HFF-Myc (cell line): ENCODE measurements at regions not wholly inside any gene's neighbourhood (a gene's known extent, or its start where the extent isn't known, plus 50 kb on each side); places are given as distances from the start of the nearest gene placed in this dataset.

ENCODE experiments used
- DNase-seq: peaks from one replicate; pipeline ENCODE4 v3.0.0-alpha.2; 2011; ENCODE audit warnings: low read depth; ENCODE audit errors: extremely low read depth
- H3K4me3 ChIP-seq: replicated peaks from 2 replicates; pipeline ENCODE4 v1.5.1; 2011; ENCODE audit warnings: low read depth, mild to moderate bottlenecking, control low read depth, low read length
- CTCF ChIP-seq: IDR thresholded peaks from 2 replicates; pipeline ENCODE4 v1.5.1; 2012; ENCODE audit warnings: mild to moderate bottlenecking, low read depth, low read length, control low read depth; ENCODE audit errors: missing control alignments

DNA sequence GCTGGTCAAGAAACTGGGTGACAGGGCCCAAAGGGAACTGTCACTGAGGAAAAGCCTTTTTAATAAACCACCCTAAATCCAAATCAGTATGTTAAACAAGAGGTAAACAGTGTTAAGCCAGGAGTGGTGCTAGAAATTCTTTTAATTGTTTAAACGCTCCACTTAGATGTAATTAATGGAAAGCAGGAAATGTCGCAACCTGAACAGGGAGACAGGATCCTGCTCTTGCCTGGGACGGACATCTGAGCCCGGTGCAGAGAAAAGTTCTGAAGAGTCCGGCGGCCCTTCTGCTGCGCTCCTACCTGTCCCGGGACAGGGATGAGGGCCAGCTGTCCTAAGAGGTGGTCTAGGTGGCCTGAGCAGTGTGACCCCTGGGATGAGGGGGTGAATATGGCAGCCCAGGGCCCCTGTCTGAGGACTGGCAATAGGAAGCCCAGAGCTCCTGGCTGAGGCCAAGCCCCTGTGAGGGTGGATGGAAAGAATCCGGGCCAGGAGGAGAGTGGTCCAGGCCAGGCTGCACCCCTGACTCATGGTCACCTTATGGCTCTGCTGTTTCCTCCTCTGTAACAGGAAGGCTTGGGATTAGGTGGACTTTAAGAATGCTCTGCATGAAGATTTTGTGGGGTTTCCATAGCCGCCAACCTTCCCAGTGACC lies 112.8 kb upstream of the GJB6 start:
- no peak for TF ChIP-seq CTCF
- no peak overlapping the region for H3K4me3 ChIP-seq
- no peak for DNase-seq

DNA sequence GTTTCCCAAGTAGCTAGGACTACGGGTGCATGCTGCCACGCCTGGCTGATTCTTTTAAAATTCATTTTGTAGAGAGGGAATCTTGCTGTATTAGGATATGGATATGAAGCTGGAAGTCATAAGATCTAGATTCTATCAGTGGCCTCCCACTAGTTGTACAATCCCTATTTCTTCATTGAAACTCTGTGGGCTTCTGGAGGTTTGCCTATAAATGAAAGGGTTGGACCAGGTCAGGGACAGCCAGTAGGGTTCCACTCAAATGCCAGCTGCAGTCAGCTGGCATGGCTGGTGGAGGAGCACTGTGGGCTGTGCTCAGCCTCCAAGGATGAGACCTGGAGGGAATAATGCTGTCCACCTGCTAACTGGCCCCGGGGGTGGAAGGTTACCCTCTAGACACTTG lies 110.2 kb upstream of the GJB6 start:
- H3K4me3 ChIP-seq, result no peak overlapping the region
- no peak for TF ChIP-seq CTCF
- no peak for DNase-seq

DNA sequence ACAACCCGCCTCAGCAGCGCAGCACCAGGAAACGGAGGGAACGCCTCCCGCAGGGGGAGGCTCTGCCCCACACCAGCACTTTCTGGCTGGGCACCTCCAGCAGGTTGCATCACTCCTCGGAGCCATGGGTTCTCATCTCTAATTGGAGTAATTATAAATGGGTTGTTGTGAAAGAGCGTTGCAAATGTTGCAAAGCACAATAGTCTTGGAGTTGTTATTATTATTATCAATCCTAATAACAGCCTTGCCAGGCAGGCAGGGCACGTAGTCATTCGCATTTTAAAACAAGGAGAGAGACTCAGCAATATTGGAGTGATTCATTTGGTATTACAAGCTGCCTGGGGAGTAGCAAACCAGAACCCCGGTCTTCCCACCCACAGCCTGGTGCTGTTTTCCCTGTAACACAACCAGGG lies 108.6 kb upstream of the GJB6 start:
- DNase-seq, result no peak
- TF ChIP-seq CTCF, result no peak
- no peak overlapping the region for H3K4me3 ChIP-seq

GRCh38 chr13:20340136-20340758 lies 108.1 kb upstream of the GJB6 start:
- TF ChIP-seq CTCF, result no peak
- no peak overlapping the region for H3K4me3 ChIP-seq
- no peak for DNase-seq

DNA sequence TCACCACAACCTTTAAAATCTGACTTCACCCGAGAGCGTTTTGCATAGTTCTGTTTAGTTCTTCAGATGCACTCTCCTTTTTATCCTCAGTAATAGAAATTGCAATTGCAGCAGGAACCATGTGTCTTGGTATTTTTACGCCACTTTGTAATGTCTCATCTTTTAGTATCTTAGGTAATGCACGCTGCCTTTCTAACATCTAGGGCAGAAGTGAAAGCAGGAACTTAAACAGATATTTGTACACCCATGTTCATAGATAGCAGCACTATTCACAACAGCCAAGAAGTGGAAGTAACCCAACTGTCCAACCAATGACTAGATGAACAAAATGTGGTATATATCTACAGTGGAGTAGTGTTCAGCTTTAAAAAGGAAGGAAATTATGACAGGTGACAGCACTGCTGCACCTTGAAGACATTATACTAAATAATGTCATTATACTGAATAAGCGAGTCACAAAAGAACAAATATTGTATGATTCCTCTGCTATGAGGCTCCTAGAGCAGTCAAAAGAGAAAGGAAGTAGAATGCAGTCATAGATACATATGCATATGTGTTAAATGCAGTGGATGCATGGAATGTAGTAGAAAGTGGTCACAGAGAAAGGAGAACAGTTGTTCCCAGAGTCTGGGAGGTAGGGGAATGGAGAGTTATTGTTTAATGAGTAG lies 105.9 kb upstream of the GJB6 start:
- no peak for TF ChIP-seq CTCF
- DNase-seq, result no peak
- H3K4me3 ChIP-seq, result no peak overlapping the region

- TF ChIP-seq CTCF, result no peak
- H3K4me3 ChIP-seq, result no peak overlapping the region
- DNase-seq, result no peak
Observed at GRCh38 chr13:20336761-20337160, 104.6 kb upstream of the GJB6 start.
